Adrenal gland (tissue), 9 donors: ENCODE measurements at regions not wholly inside any gene's neighbourhood (a gene's known extent, or its start where the extent isn't known, plus 50 kb on each side); places are given as distances from the start of the nearest gene placed in this dataset.

ENCODE experiments used
- DNase-seq, 7 donors: peaks; one replicate each; pipeline ENCODE4 v3.0.0-alpha.2; 2019 to 2020
- H3K27ac ChIP-seq, 5 donors: fragments of 200-600 bp; sonication (generic) in 4 of 5; 1 replicate in 3 of 5; 2 replicates in 2 of 5; pipeline versions ENCODE4 v1.5.1 to v1.8.0; 2016 to 2020; ENCODE audit warnings: mild to moderate bottlenecking in 1 of 5
- H3K27me3 ChIP-seq: fragments of 200-600 bp; 2 replicates; pipeline ENCODE4 v1.8.0; 2021
- H3K36me3 ChIP-seq, 2 donors: fragments of 200-600 bp; replicated peaks in 1 of 2; 1 replicate in 1 of 2; 2 replicates in 1 of 2; pipeline versions ENCODE4 v1.5.1 to v1.8.0; 2018 to 2022
- H3K4me1 ChIP-seq, 2 donors: fragments of 200-600 bp; replicated peaks in 1 of 2; 1 replicate in 1 of 2; 2 replicates in 1 of 2; pipeline versions ENCODE4 v1.5.1 to v1.8.0; 2018 to 2021
- H3K4me3 ChIP-seq, 4 donors: fragments of 200-600 bp; sonication (generic) in 3 of 4; one replicate each; pipeline ENCODE4 v1.5.1; 2016 to 2018
- H3K9me3 ChIP-seq, 3 donors: fragments of 200-600 bp; sonication (generic) in 1 of 3; replicated peaks in 1 of 3; 1 replicate in 2 of 3; 2 replicates in 1 of 3; pipeline versions ENCODE4 v1.5.1 to v1.8.0; 2016 to 2021
- CTCF ChIP-seq, 6 experiments: fragments of 450-650 bp in 4 of 6; fragments of 200-600 bp in 2 of 6; sonication (generic) in 1 of 6; IDR thresholded peaks; 1 replicate in 5 of 6; 2 replicates in 1 of 6; pipeline versions ENCODE4 v1.5.1 to v1.8.0; 2016 to 2021; ENCODE audit warnings: antibody characterized with exemption in 6 of 6, mild to moderate bottlenecking in 2 of 6, moderate library complexity in 1 of 6
- POLR2A ChIP-seq, 2 donors: fragments of 450-650 bp; IDR thresholded peaks; one replicate each; pipeline ENCODE4 v1.6.1; 2017; ENCODE audit warnings: antibody characterized with exemption in 2 of 2, mild to moderate bottlenecking in 2 of 2, moderate library complexity in 1 of 2
- WGBS, 4 donors: extraction: QIAGEN DNeasy Blood & Tissue Kit in 2 of 4; methylation state at CpG; one replicate each; pipeline versions ENCODE4 v1.1.5 to v1.1.7; 2013 to 2017; 5-methylcytosine and 5-hydroxymethylcytosine counted together
- intact Hi-C, 2 donors: fragments of 100-400 bp; cut with DNase I; formaldehyde crosslinking; loops; one replicate each; pipeline versions ENCODE4 v1.14.1 to v1.15.0; 2022 to 2023
- donor health status: healthy with polysubstance abuse.
- donor health status: Bipolar disorder and iron deficiency.
- donor health status: DM: yes; HTN: yes; CAD: no.
- donor health status: DM: no; HTN: no; CAD: no.
- donor health status: DM: no; HTN: no; CAD: no.

GRCh38 chr9:28720746-28721145 is 1147.5 kb upstream of the C9orf72 start:
- Histone ChIP-seq H3K4me3 (no peak overlapping the region), H3K36me3 (no peaks in the 10 kb centered on the region), H3K27me3 (no peaks in the 10 kb centered on the region), H3K4me1 (no peaks in the 10 kb centered on the region), H3K9me3 (no peaks in the 10 kb centered on the region), H3K27ac (no peak overlapping the region)
- intact Hi-C loops: no loop called here
- WGBS, 4 donors: 70 to 89% (median 81%) methylated on average over 1 of the region's 1 CpG
- DNase-seq: no peak
- TF ChIP-seq POLR2A (IDR thresholded peaks at IDR 0.05) (no peak), CTCF (IDR thresholded peaks at IDR 0.05) (no peak)

GRCh38 chr9:28730111-28730510 is 1156.8 kb upstream of the C9orf72 start:
- 22 to 32% (median 26%) methylated on average over 2 of the region's 2 CpGs for WGBS, 4 donors
- H3K4me3 ChIP-seq: no peak overlapping the region
- no peaks in the 10 kb centered on the region for H3K4me1 ChIP-seq
- no peaks in the 10 kb centered on the region for H3K9me3 ChIP-seq
- TF ChIP-seq POLR2A (IDR thresholded peaks at IDR 0.05) (no peak), CTCF (IDR thresholded peaks at IDR 0.05) (no peak)
- DNase-seq: no peak
- intact Hi-C loops: no loop called here
- no peaks in the 10 kb centered on the region for H3K27me3 ChIP-seq
- no peaks in the 10 kb centered on the region for H3K36me3 ChIP-seq
- no peak overlapping the region for H3K27ac ChIP-seq

GRCh38 chr9:28735738-28736342 is 1162.6 kb upstream of the C9orf72 start:
- H3K27me3 ChIP-seq: no peaks in the 10 kb centered on the region
- H3K27ac ChIP-seq: no peak overlapping the region
- no peak overlapping the region for H3K4me3 ChIP-seq
- no peaks in the 10 kb centered on the region for H3K9me3 ChIP-seq
- H3K4me1 ChIP-seq: no peaks in the 10 kb centered on the region
- WGBS, 4 donors: 33 to 61% (median 47%) methylated on average over 1 of the region's 1 CpG
- DNase-seq: no peak
- intact Hi-C loops: no loop called here
- H3K36me3 ChIP-seq: no peaks in the 10 kb centered on the region
- no peak for TF ChIP-seq POLR2A (IDR thresholded peaks at IDR 0.05)
- TF ChIP-seq CTCF (IDR thresholded peaks at IDR 0.05): no peak

- Histone ChIP-seq H3K4me3 (no peak overlapping the region), H3K9me3 (peaks cover 0 to 7% (median 0%) of the 10 kb centered on the region in 3 donors), H3K4me1 (no peaks in the 10 kb centered on the region), H3K27me3 (no peaks in the 10 kb centered on the region), H3K36me3 (no peaks in the 10 kb centered on the region), H3K27ac (no peak overlapping the region)
- no peak for TF ChIP-seq POLR2A (IDR thresholded peaks at IDR 0.05)
- TF ChIP-seq CTCF (IDR thresholded peaks at IDR 0.05): no peak
- WGBS, 4 donors: 56 to 89% (median 78%) methylated on average over 4 of the region's 4 CpGs
- intact Hi-C loops: no loop called here
- DNase-seq: no peak
Observed at GRCh38 chr9:28741459-28741858, 1168.2 kb upstream of the C9orf72 start.
